CD4-positive, alpha-beta memory T cell (primary cell): ENCODE measurements at regions not wholly inside any gene's neighbourhood (a gene's known extent, or its start where the extent isn't known, plus 50 kb on each side); places are given as distances from the start of the nearest gene placed in this dataset.

Source experiments
- CTCF ChIA-PET: fragments of 350-600 bp; sonication (Branson Sonifier 250); formaldehyde crosslinking; loops from one replicate; lab custom pipeline; 2021; ENCODE audit warnings: inconsistent platforms; ENCODE audit not compliant: partially characterized antibody; lab: Charles Lee
- POLR2A ChIA-PET: fragments of 350-600 bp; sonication (Branson Sonifier 250); formaldehyde crosslinking; loops from one replicate; lab custom pipeline; 2021; ENCODE audit not compliant: partially characterized antibody; lab: Charles Lee
- DNase-seq, 5 donors: peaks; one replicate each; pipeline versions ENCODE4 v3.0.0 to v3.0.0-alpha.2; 2020 to 2022; ENCODE audit warnings: mixed read lengths in 1 of 5
- H3K27ac ChIP-seq: one replicate; pipeline ENCODE4 v1.7.0; 2013; ENCODE audit warnings: low read depth, low read length
- H3K27me3 ChIP-seq: 2 replicates; pipeline ENCODE4 v1.7.0; 2013; ENCODE audit warnings: mild to moderate bottlenecking, low read length, moderate library complexity; ENCODE audit not compliant: insufficient read depth
- H3K36me3 ChIP-seq: 2 replicates; pipeline ENCODE4 v1.7.0; 2013; ENCODE audit warnings: mild to moderate bottlenecking, low read length, moderate library complexity; ENCODE audit not compliant: insufficient read depth
- H3K4me1 ChIP-seq: 2 replicates; pipeline ENCODE4 v1.7.0; 2013; ENCODE audit warnings: mild to moderate bottlenecking, low read length, moderate library complexity; ENCODE audit not compliant: insufficient read depth
- H3K4me3 ChIP-seq, 2 donors: one replicate each; pipeline ENCODE4 v1.7.0; 2013; ENCODE audit warnings: low read length in 2 of 2, mild to moderate bottlenecking in 1 of 2
- H3K9me3 ChIP-seq, 2 donors: one replicate each; pipeline ENCODE4 v1.7.0; 2013; ENCODE audit warnings: low read length in 2 of 2, control low read depth in 1 of 2; ENCODE audit not compliant: control insufficient read depth in 1 of 2
- H3K27ac Mint-ChIP-seq, 7 donors: one replicate each; pipeline ENCODE4 v1.8.0; 2020 to 2021; ENCODE audit warnings: mixed read lengths in 7 of 7, mild to moderate bottlenecking in 6 of 7, inconsistent platforms in 3 of 7, moderate library complexity in 3 of 7
- H3K27me3 Mint-ChIP-seq, 2 donors: one replicate each; pipeline ENCODE4 v1.8.0; 2020 to 2021; ENCODE audit warnings: mixed read lengths in 2 of 2
- H3K36me3 Mint-ChIP-seq, 2 donors: one replicate each; pipeline ENCODE4 v1.8.0; 2020 to 2021; ENCODE audit warnings: mixed read lengths in 2 of 2, inconsistent platforms in 1 of 2, mild to moderate bottlenecking in 1 of 2
- H3K4me1 Mint-ChIP-seq, 4 donors: one replicate each; pipeline ENCODE4 v1.8.0; 2020 to 2021; ENCODE audit warnings: mixed read lengths in 4 of 4, mild to moderate bottlenecking in 1 of 4
- H3K4me3 Mint-ChIP-seq, 8 donors: one replicate each; pipeline ENCODE4 v1.8.0; 2020 to 2021; ENCODE audit warnings: mixed read lengths in 8 of 8, mild to moderate bottlenecking in 7 of 8, moderate library complexity in 6 of 8, inconsistent platforms in 3 of 8
- H3K9me3 Mint-ChIP-seq, 8 donors: one replicate each; pipeline ENCODE4 v1.8.0; 2020 to 2021; ENCODE audit warnings: mixed read lengths in 8 of 8, mild to moderate bottlenecking in 5 of 8, inconsistent platforms in 3 of 8, moderate library complexity in 1 of 8
- intact Hi-C: fragments of 100-400 bp; cut with micrococcal nuclease; formaldehyde crosslinking; loops from one replicate; pipeline ENCODE4 v1.15.1; 2023

GRCh38 chr3:194877291-194878119 lies 191.8 kb downstream of the FAM43A start:
- H3K36me3 Mint-ChIP-seq = no peaks in the 10 kb centered on the region

DNA sequence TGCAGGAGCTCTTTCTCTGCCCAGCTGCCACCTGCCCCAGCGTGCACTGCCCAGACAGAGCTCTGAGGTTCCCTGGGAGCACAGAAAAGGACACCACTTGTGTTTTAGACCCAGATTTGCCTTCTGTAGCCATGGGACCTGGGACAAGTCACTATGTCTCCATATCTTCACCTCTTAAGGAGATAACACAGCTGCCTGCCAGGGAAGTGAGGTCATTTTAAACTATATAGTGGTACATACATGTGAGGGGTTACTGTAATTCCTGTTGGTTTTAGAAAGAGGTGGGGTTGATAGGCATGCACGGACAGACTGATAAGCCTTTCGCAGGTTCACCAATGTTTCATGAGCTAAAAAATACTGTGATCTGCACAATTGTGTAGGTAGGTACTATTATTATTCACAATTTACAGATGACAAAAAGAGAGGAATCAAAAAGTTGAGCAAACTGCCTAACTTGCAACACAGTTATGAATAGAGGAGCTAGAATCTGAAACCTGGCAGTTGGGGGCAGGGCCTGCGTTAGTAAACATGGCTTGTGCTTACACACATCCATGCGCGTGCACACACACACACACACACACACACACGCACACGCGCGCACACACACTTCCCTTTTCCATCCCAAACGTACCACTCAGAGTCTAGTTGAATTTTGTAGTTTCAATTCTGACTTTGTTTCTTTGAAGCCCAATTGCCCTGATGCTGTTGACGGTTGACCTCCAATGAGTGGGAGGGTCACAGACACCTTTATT lies 193.6 kb downstream of the FAM43A start:
- no peak overlapping the region for H3K4me3 Mint-ChIP-seq
- H3K27ac ChIP-seq = no peak overlapping the region
- DNase-seq = no peak
- CTCF ChIA-PET = no interaction called here
- peaks cover 2 to 17% (median 13%) of the 10 kb centered on the region in 8 donors for H3K9me3 Mint-ChIP-seq
- H3K27ac Mint-ChIP-seq = peak overlapping the region in 1 of 7 donors; percentile 43
- H3K9me3 ChIP-seq = peaks cover 0 to 3% of the 10 kb centered on the region in 2 donors
- peaks cover 5 to 9% (median 6%) of the 10 kb centered on the region in 4 donors for H3K4me1 Mint-ChIP-seq
- no peaks in the 10 kb centered on the region for H3K36me3 ChIP-seq
- no peak overlapping the region for H3K4me3 ChIP-seq
- intact Hi-C loops = no loop called here
- H3K27me3 Mint-ChIP-seq = peaks cover 13 to 19% of the 10 kb centered on the region in 2 donors
- peaks cover 0 to 5% of the 10 kb centered on the region in 2 donors for H3K36me3 Mint-ChIP-seq
- peaks cover 4% of the 10 kb centered on the region for H3K4me1 ChIP-seq
- no peaks in the 10 kb centered on the region for H3K27me3 ChIP-seq
- POLR2A ChIA-PET = no interaction called here

More at GRCh38 chr3:194877291-194878119, 191.8 kb downstream of the FAM43A start:
- peaks cover 4% of the 10 kb centered on the region for H3K4me1 ChIP-seq
- H3K9me3 ChIP-seq = no peaks in the 10 kb centered on the region
- H3K36me3 ChIP-seq = no peaks in the 10 kb centered on the region
- ChIA-PET POLR2A (no interaction called here), CTCF (no interaction called here)
- peak overlapping the region in 1 of 7 donors; percentile 38 for H3K27ac Mint-ChIP-seq
- peaks cover 0 to 3% (median 0%) of the 10 kb centered on the region in 8 donors for H3K9me3 Mint-ChIP-seq
- H3K4me3 ChIP-seq = no peak overlapping the region
- H3K4me3 Mint-ChIP-seq = no peak overlapping the region
- peaks cover 13 to 17% of the 10 kb centered on the region in 2 donors for H3K27me3 Mint-ChIP-seq
- no peak overlapping the region for H3K27ac ChIP-seq
- DNase-seq = no peak
- intact Hi-C loops = no loop called here
- no peaks in the 10 kb centered on the region for H3K27me3 ChIP-seq
- H3K4me1 Mint-ChIP-seq = peaks cover 5 to 9% (median 6%) of the 10 kb centered on the region in 4 donors

DNA sequence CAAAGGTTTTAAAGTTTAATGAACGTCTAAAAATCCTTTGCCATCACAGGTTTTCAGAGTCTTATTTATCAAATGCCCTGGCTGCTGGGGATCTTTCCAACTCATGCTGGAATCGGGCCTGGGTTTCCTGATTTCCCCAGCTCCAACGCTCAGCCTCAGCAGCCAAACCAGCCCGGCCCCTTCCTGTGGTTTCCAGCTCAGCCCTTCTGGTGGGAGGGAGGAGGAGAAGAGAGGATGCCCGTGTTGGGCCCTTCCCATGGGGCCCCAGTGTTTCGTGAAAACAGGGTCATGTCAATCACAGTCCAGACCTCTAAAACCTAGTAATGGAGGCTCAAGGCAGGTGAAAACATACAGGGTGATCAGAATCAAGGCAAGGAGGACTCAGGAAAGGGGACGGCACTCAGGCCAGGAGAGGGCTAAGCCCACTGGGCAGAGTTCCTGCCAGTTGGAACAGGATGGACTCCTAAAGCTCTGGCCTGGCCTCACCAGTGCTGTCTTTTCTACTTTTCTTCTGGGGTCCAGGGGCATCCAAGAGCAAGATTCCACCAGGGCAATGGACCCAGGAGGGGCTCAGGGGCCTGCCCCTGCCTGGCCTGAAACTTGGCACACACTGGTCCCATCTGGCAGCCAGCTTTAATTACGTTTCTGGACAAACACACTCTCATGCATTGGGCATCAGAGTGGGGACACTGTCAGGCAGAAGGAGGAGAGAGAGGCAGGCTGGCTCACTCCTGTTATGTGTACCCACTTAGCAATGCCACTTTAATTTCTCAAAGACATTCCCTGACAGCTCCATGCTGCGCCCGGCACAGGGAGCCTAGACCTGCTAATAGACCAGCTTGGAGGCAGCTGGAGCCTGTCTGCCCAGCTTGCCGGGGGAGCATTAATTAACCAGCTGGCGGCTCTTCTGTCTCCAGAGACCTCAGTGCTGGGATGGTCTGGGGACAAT lies 194.6 kb downstream of the FAM43A start:
- H3K36me3 Mint-ChIP-seq = peaks cover 0 to 5% of the 10 kb centered on the region in 2 donors
- Histone ChIP-seq H3K36me3 (no peaks in the 10 kb centered on the region), H3K27me3 (no peaks in the 10 kb centered on the region), H3K9me3 (peaks cover 0 to 7% of the 10 kb centered on the region in 2 donors), H3K4me3 (no peak overlapping the region), H3K4me1 (peaks cover 4% of the 10 kb centered on the region), H3K27ac (no peak overlapping the region)
- H3K27me3 Mint-ChIP-seq = peaks cover 13 to 17% of the 10 kb centered on the region in 2 donors
- ChIA-PET POLR2A (no interaction called here), CTCF (no interaction called here)
- intact Hi-C loops = no loop called here
- no peak for DNase-seq
- H3K4me3 Mint-ChIP-seq = no peak overlapping the region
- H3K4me1 Mint-ChIP-seq = peaks cover 5 to 9% (median 6%) of the 10 kb centered on the region in 4 donors
- peaks cover 2 to 27% (median 18%) of the 10 kb centered on the region in 8 donors for H3K9me3 Mint-ChIP-seq
- H3K27ac Mint-ChIP-seq = peak overlapping the region in 1 of 7 donors; percentile 24

DNA sequence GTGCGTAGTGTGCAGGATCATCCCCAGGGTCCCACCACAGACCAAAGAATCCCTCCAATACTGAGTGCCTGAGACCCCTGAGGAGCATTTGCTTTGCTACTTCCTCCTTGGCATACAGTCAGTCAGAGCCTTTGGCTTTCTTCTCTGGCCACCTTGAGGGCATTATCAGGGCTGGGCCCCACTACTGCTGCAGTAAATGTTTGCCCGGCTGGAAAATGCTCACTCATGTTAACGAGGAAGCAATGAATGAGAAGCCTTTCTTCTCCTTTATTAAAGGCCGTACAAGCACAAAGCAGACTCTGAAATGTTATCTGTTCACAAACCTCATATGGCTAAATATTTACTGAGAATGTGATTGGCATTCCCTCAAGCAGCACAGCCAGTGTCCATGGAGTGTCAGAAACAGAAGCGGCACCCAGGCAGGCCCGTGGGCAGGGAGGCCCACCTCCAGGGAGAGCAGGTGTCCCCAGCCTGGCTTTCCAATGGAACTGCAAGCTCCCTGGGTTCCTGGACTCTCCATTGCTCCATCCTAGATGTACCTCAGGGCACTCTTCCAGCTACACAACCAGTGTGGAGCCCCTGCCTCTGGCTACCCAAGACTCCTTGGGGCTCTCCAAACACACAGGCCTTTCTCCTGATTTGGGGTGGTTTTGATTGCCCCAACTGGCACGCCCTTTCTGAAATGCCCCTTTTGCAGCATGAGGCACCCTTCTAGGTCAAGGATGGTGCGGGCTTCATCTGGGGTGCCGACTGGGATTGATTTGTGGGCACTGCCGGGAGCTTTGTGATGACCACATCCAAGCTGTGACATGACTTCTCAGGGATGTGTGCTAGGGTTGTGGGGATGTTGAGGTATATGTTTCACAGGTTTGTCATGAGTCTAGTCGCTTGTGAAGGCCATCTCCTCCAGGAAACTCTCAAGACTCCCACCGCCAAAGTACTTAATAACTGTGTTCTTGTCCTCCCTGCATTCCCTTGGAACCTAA lies 195.6 kb downstream of the FAM43A start:
- peaks cover 0 to 5% of the 10 kb centered on the region in 2 donors for H3K36me3 Mint-ChIP-seq
- DNase-seq = no peak
- no peaks in the 10 kb centered on the region for H3K36me3 ChIP-seq
- no peaks in the 10 kb centered on the region for H3K27me3 ChIP-seq
- no peak overlapping the region for H3K27ac ChIP-seq
- H3K4me1 Mint-ChIP-seq = peaks cover 5 to 9% (median 6%) of the 10 kb centered on the region in 4 donors
- peaks cover 11 to 13% of the 10 kb centered on the region in 2 donors for H3K27me3 Mint-ChIP-seq
- H3K4me3 ChIP-seq = no peak overlapping the region
- H3K9me3 Mint-ChIP-seq = peaks cover 2 to 33% (median 20%) of the 10 kb centered on the region in 8 donors
- no peak overlapping the region for H3K4me3 Mint-ChIP-seq
- ChIA-PET CTCF (no interaction called here), POLR2A (no interaction called here)
- intact Hi-C loops = no loop called here
- H3K27ac Mint-ChIP-seq = no peak overlapping the region
- H3K9me3 ChIP-seq = peaks cover 0 to 7% of the 10 kb centered on the region in 2 donors
- peaks cover 4% of the 10 kb centered on the region for H3K4me1 ChIP-seq

- intact Hi-C loops = no loop called here
- Histone ChIP-seq H3K27me3 (no peaks in the 10 kb centered on the region), H3K27ac (no peak overlapping the region), H3K9me3 (peaks cover 0 to 7% of the 10 kb centered on the region in 2 donors), H3K36me3 (no peaks in the 10 kb centered on the region), H3K4me1 (peaks cover 4% of the 10 kb centered on the region), H3K4me3 (no peak overlapping the region)
- no peak for DNase-seq
- ChIA-PET CTCF (no interaction called here), POLR2A (no interaction called here)
- H3K27me3 Mint-ChIP-seq = peaks cover 5 to 9% of the 10 kb centered on the region in 2 donors
- no peak overlapping the region for H3K4me3 Mint-ChIP-seq
- H3K4me1 Mint-ChIP-seq = peaks cover 0 to 4% (median under 1%) of the 10 kb centered on the region in 4 donors
- H3K27ac Mint-ChIP-seq = no peak overlapping the region
- H3K9me3 Mint-ChIP-seq = peaks cover 2 to 48% (median 30%) of the 10 kb centered on the region in 8 donors
- peaks cover 0 to 8% of the 10 kb centered on the region in 2 donors for H3K36me3 Mint-ChIP-seq
Observed at GRCh38 chr3:194884649-194885315, 199.1 kb downstream of the FAM43A start.

GRCh38 chr3:194885766-194886165 lies 200.1 kb downstream of the FAM43A start:
- H3K27ac ChIP-seq = no peak overlapping the region
- peaks cover 0 to 8% of the 10 kb centered on the region in 2 donors for H3K36me3 Mint-ChIP-seq
- H3K4me1 Mint-ChIP-seq = no peaks in the 10 kb centered on the region
- H3K27me3 Mint-ChIP-seq = peaks cover 5 to 9% of the 10 kb centered on the region in 2 donors
- POLR2A ChIA-PET = no interaction called here
- H3K4me1 ChIP-seq = no peaks in the 10 kb centered on the region
- no peak overlapping the region for H3K27ac Mint-ChIP-seq
- intact Hi-C loops = no loop called here
- H3K4me3 ChIP-seq = no peak overlapping the region
- no peaks in the 10 kb centered on the region for H3K36me3 ChIP-seq
- peaks cover 0 to 7% of the 10 kb centered on the region in 2 donors for H3K9me3 ChIP-seq
- DNase-seq = no peak
- peaks cover 2 to 48% (median 30%) of the 10 kb centered on the region in 8 donors for H3K9me3 Mint-ChIP-seq
- CTCF ChIA-PET = no interaction called here
- H3K4me3 Mint-ChIP-seq = no peak overlapping the region
- no peaks in the 10 kb centered on the region for H3K27me3 ChIP-seq
